ENCODE measurements at regions not wholly inside any gene's neighbourhood (a gene's known extent, or its start where the extent isn't known, plus 50 kb on each side); places are given as distances from the start of the nearest gene placed in this dataset.
"Not testable (repeated sequence)": the region's sequence is repeated elsewhere in the genome, so short reads cannot be mapped to it uniquely, and the experiment has no call there.

DNA sequence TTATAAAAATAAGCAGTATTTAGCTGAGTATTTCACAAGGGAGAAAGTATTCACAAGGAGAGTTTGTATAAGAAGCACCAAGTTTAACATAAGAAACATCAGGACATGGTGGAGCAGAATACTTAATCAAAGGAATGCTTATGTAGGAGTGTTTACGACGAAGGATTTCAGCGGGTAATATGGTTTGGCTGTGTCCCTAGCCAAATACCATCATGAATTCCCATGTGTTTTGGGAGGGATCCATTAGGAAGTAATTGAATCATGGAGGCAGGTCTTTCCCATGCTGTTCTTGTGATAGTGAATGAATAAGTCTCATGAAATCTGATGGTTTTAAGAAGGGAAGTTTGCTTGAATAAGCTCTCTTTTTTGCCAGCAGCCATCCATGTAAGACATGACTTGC, 1099.1 kb upstream of the ADGRB3 start:
- Histone ChIP-seq H2AFZ (ENCODE audit: low read length) (no peak overlapping the region), H4K20me1 (ENCODE audit: insufficient read depth, low read depth, low read length) (no peaks in the 10 kb centered on the region), H3K4me3 (ENCODE audit: low read length) (no peak overlapping the region), H3K9me2 (replicated peaks; ENCODE audit: insufficient read depth, low read length) (no peaks in the 10 kb centered on the region), H3K9ac (ENCODE audit: low read length) (no peak overlapping the region), H3K27me3 (ENCODE audit: low read length) (no peaks in the 10 kb centered on the region), H3K36me3 (ENCODE audit: insufficient read depth, low read length) (no peaks in the 10 kb centered on the region), H3K27ac (ENCODE audit: low read length) (no peak overlapping the region), H3K79me2 (ENCODE audit: low read length) (no peaks in the 10 kb centered on the region), H3K4me2 (ENCODE audit: low read depth, low read length, poor library complexity, severe bottlenecking) (no peak overlapping the region), H3K4me1 (ENCODE audit: low read length) (no peaks in the 10 kb centered on the region), H3K9me3 (ENCODE audit: low read length) (no peaks in the 10 kb centered on the region)
- no peak for DNase-seq

DNA sequence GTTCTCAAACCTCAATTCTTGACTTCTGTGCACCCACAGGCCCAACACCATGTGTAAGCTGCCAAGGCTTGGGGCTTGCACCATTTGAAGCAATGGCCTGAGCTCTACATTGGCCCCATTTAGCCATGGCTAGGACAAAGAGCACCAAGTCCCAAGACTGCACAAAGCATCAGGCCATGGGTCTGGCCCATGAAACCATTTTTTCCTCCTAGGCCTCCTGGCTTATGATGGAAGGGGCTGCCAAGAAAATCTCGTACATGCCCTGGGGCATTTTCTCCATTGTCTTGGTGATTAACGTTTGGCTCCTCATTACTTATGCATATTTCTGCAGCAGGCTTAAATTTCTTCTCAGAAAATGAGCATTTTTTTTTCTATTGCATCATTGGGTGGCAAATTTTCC, 1128.7 kb upstream of the ADGRB3 start:
- H4K20me1 ChIP-seq (ENCODE audit: insufficient read depth, low read depth, low read length) = no peaks in the 10 kb centered on the region
- no peak overlapping the region for H3K4me2 ChIP-seq (ENCODE audit: low read depth, low read length, poor library complexity, severe bottlenecking)
- no peak overlapping the region for H3K4me3 ChIP-seq (ENCODE audit: low read length)
- H3K36me3 ChIP-seq (ENCODE audit: insufficient read depth, low read length) = no peaks in the 10 kb centered on the region
- H3K4me1 ChIP-seq (ENCODE audit: low read length) = peaks cover 20% of the 10 kb centered on the region
- no peak overlapping the region for H3K9ac ChIP-seq (ENCODE audit: low read length)
- H3K27ac ChIP-seq (ENCODE audit: low read length) = no peak overlapping the region
- H3K27me3 ChIP-seq (ENCODE audit: low read length) = no peaks in the 10 kb centered on the region
- H3K9me2 ChIP-seq (replicated peaks; ENCODE audit: insufficient read depth, low read length) = no peaks in the 10 kb centered on the region
- no peak overlapping the region for H2AFZ ChIP-seq (ENCODE audit: low read length)
- H3K79me2 ChIP-seq (ENCODE audit: low read length) = no peaks in the 10 kb centered on the region
- H3K9me3 ChIP-seq (ENCODE audit: low read length) = no peaks in the 10 kb centered on the region
- no peak for DNase-seq

DNA sequence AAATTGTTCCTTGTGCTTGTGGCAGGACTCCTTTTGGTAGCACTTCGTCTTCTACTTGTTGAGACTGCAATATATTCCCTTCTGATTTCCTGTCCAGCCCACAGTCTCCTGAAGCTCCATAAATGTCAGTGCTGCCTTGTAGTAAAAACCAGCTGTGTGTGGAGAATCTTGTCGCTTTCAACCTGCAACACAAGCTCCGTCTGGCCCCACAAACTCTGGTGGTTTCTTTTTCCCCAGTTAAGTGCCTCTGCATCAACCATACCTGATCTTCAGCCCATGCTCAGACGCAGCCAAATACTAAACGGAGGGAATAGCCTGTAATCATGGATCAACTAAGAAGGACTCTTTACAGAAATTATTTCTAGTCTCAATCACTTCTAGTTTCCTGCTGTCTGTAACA, 1133.3 kb upstream of the ADGRB3 start:
- no peaks in the 10 kb centered on the region for H3K79me2 ChIP-seq (ENCODE audit: low read length)
- no peaks in the 10 kb centered on the region for H3K27me3 ChIP-seq (ENCODE audit: low read length)
- 0 out of 2 replicates have a peak, but pooled peaks cover 5% of the 10 kb centered on the region for H3K4me1 ChIP-seq (ENCODE audit: low read length)
- H3K4me3 ChIP-seq (ENCODE audit: low read length) = no peak overlapping the region
- H2AFZ ChIP-seq (ENCODE audit: low read length) = peak overlapping the region; percentile 95
- no peak overlapping the region for H3K4me2 ChIP-seq (ENCODE audit: low read depth, low read length, poor library complexity, severe bottlenecking)
- no peaks in the 10 kb centered on the region for H3K9me3 ChIP-seq (ENCODE audit: low read length)
- no peaks in the 10 kb centered on the region for H3K9me2 ChIP-seq (replicated peaks; ENCODE audit: insufficient read depth, low read length)
- no peaks in the 10 kb centered on the region for H3K36me3 ChIP-seq (ENCODE audit: insufficient read depth, low read length)
- H4K20me1 ChIP-seq (ENCODE audit: insufficient read depth, low read depth, low read length) = no peaks in the 10 kb centered on the region
- no peak for DNase-seq
- H3K9ac ChIP-seq (ENCODE audit: low read length) = no peak overlapping the region
- H3K27ac ChIP-seq (ENCODE audit: low read length) = no peak overlapping the region

DNA sequence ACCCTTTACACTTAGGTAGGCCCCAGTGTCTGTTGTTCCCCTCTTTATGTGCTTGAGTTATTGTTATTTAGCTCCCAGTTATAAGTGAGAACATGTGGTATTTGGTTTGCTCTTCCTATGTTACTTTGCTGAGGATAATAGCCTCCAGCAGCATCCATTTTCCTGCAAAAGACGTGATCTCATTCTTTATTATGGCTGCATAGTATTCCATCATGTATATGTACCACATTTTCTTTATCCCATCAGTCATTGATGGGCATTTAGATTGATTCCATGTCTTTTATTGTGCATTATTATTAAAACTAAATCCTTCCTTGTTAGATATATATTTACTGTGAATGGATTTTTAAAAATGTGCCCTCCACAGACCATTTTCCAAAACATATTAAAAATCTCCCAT, 1137.3 kb upstream of the ADGRB3 start:
- Histone ChIP-seq H3K4me2 (ENCODE audit: low read depth, low read length, poor library complexity, severe bottlenecking) (no peak overlapping the region), H2AFZ (ENCODE audit: low read length) (no peak overlapping the region), H3K27me3 (ENCODE audit: low read length) (no peaks in the 10 kb centered on the region), H4K20me1 (ENCODE audit: insufficient read depth, low read depth, low read length) (no peaks in the 10 kb centered on the region), H3K4me1 (ENCODE audit: low read length) (0 out of 2 replicates have a peak, but pooled peaks cover 5% of the 10 kb centered on the region), H3K9ac (ENCODE audit: low read length) (no peak overlapping the region), H3K27ac (ENCODE audit: low read length) (no peak overlapping the region), H3K9me2 (replicated peaks; ENCODE audit: insufficient read depth, low read length) (no peaks in the 10 kb centered on the region), H3K36me3 (ENCODE audit: insufficient read depth, low read length) (no peaks in the 10 kb centered on the region), H3K9me3 (ENCODE audit: low read length) (no peaks in the 10 kb centered on the region), H3K79me2 (ENCODE audit: low read length) (no peaks in the 10 kb centered on the region), H3K4me3 (ENCODE audit: low read length) (no peak overlapping the region)
- no peak for DNase-seq

DNA sequence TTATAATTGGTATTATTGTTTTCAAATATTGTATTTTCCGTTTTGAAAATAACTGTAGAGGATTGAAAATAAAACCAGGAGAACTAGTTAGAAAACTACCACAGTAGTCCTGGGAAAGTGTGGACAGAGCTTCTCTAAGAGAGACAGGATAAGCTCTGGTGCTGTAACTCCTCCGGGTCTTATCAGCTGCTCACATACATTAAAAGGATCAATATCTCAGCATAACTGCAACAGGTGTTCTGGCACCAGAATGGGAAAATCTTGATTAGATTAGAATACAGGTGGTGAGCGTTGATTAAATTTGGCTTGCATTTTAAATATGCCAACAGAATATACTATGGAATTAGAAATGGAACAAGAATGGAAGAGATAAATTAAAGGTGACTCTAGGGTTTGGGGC, 1138.9 kb upstream of the ADGRB3 start:
- H3K9me2 ChIP-seq (replicated peaks; ENCODE audit: insufficient read depth, low read length) = no peaks in the 10 kb centered on the region

DNA sequence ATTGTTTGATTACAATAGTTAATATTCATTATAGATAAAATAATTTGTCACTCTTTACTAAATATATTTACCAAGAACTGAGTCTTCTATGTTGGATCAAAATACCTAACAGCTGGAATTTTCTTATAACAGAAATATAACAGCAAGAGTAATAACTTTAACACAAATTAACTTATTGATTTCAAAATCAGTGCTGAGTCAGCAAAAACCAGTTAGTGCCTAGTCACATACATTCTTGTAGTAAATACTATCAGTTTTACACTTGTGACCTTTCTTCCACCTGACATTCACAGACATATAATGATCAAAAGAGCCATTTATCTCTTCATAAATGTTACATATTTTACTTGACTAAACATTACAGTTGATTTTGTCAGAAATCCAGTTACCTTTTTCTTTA, 1141.4 kb upstream of the ADGRB3 start:
- Histone ChIP-seq H3K36me3 (ENCODE audit: insufficient read depth, low read length) (no peaks in the 10 kb centered on the region), H3K9ac (ENCODE audit: low read length) (no peak overlapping the region), H3K9me3 (ENCODE audit: low read length) (no peaks in the 10 kb centered on the region), H3K4me1 (ENCODE audit: low read length) (no peaks in the 10 kb centered on the region), H3K79me2 (ENCODE audit: low read length) (no peaks in the 10 kb centered on the region), H4K20me1 (ENCODE audit: insufficient read depth, low read depth, low read length) (no peaks in the 10 kb centered on the region), H3K4me2 (ENCODE audit: low read depth, low read length, poor library complexity, severe bottlenecking) (no peak overlapping the region), H2AFZ (ENCODE audit: low read length) (peak overlapping the region; percentile 74; the same call in 1 of the 2 replicates), H3K4me3 (ENCODE audit: low read length) (no peak overlapping the region), H3K9me2 (replicated peaks; ENCODE audit: insufficient read depth, low read length) (no peaks in the 10 kb centered on the region), H3K27ac (ENCODE audit: low read length) (no peak overlapping the region), H3K27me3 (ENCODE audit: low read length) (no peaks in the 10 kb centered on the region)
- DNase-seq = no peak

More for the DNA sequence above, 1138.9 kb upstream of the ADGRB3 start:
- H3K4me2 ChIP-seq (ENCODE audit: low read depth, low read length, poor library complexity, severe bottlenecking) = no peak overlapping the region
- no peaks in the 10 kb centered on the region for H3K36me3 ChIP-seq (ENCODE audit: insufficient read depth, low read length)
- no peaks in the 10 kb centered on the region for H3K79me2 ChIP-seq (ENCODE audit: low read length)
- no peaks in the 10 kb centered on the region for H3K27me3 ChIP-seq (ENCODE audit: low read length)
- no peaks in the 10 kb centered on the region for H4K20me1 ChIP-seq (ENCODE audit: insufficient read depth, low read depth, low read length)
- H3K9ac ChIP-seq (ENCODE audit: low read length) = no peak overlapping the region
- DNase-seq = no peak
- H3K27ac ChIP-seq (ENCODE audit: low read length) = no peak overlapping the region
- H3K9me3 ChIP-seq (ENCODE audit: low read length) = no peaks in the 10 kb centered on the region
- 0 out of 2 replicates have a peak overlapping the region, but pooled peaks have one; percentile 8 for H2AFZ ChIP-seq (ENCODE audit: low read length)
- H3K4me3 ChIP-seq (ENCODE audit: low read length) = no peak overlapping the region
- no peaks in the 10 kb centered on the region for H3K4me1 ChIP-seq (ENCODE audit: low read length)

DNA sequence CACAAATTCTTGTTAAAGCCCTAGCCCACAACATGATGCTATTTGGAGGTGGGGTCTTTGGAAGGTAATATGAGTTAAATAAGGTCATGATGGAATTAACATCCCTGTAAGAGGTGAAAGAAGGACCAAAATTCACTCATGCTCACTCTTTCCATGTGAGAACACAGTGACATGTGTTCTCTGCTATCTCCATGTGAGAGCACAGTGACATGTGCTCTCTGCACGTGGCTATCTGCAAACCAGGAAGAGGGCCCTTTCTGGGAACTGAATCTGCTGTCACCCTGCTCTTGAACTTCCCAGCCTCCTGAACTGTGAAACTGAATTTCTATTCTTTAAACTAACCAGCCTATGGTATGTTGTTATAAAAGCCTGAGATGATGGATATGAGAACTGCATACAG, 1159.4 kb upstream of the ADGRB3 start:
- Histone ChIP-seq H3K4me2 (ENCODE audit: low read depth, low read length, poor library complexity, severe bottlenecking) (no peak overlapping the region), H4K20me1 (ENCODE audit: insufficient read depth, low read depth, low read length) (no peaks in the 10 kb centered on the region), H2AFZ (ENCODE audit: low read length) (peak overlapping the region; percentile 6; the same call in 1 of the 2 replicates), H3K9me3 (ENCODE audit: low read length) (no peaks in the 10 kb centered on the region), H3K9me2 (replicated peaks; ENCODE audit: insufficient read depth, low read length) (no peaks in the 10 kb centered on the region), H3K27me3 (ENCODE audit: low read length) (no peaks in the 10 kb centered on the region), H3K36me3 (ENCODE audit: insufficient read depth, low read length) (no peaks in the 10 kb centered on the region), H3K79me2 (ENCODE audit: low read length) (no peaks in the 10 kb centered on the region), H3K9ac (ENCODE audit: low read length) (no peak overlapping the region), H3K4me1 (ENCODE audit: low read length) (no peaks in the 10 kb centered on the region), H3K27ac (ENCODE audit: low read length) (no peak overlapping the region), H3K4me3 (ENCODE audit: low read length) (no peak overlapping the region)
- no peak for DNase-seq

DNA sequence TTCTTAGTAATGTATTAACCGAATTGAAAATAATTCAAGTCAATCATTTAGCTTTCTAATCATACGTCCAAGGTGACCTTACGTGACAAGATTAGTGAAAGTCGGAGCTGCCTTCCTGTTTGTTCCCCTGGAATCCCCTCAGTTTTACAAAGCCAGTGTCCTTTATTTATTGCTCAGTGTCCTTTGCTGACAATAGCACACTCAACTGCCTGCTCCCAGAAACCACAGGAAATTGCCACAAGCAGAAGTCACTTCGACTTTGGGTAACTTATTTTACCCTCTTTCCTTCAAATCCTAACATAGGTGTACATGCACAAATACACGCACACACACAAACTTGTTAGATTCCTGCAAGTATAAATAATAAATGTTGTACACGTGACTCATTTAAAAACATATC, 1167.7 kb upstream of the ADGRB3 start:
- no peaks in the 10 kb centered on the region for H3K4me1 ChIP-seq (ENCODE audit: low read length)
- no peaks in the 10 kb centered on the region for H4K20me1 ChIP-seq (ENCODE audit: insufficient read depth, low read depth, low read length)
- no peaks in the 10 kb centered on the region for H3K9me3 ChIP-seq (ENCODE audit: low read length)
- H3K27ac ChIP-seq (ENCODE audit: low read length) = no peak overlapping the region
- no peaks in the 10 kb centered on the region for H3K27me3 ChIP-seq (ENCODE audit: low read length)
- no peaks in the 10 kb centered on the region for H3K36me3 ChIP-seq (ENCODE audit: insufficient read depth, low read length)
- no peak overlapping the region for H3K4me3 ChIP-seq (ENCODE audit: low read length)
- no peak for DNase-seq
- no peak overlapping the region for H3K4me2 ChIP-seq (ENCODE audit: low read depth, low read length, poor library complexity, severe bottlenecking)
- H3K9ac ChIP-seq (ENCODE audit: low read length) = no peak overlapping the region
- H3K9me2 ChIP-seq (replicated peaks; ENCODE audit: insufficient read depth, low read length) = no peaks in the 10 kb centered on the region
- H3K79me2 ChIP-seq (ENCODE audit: low read length) = no peaks in the 10 kb centered on the region
- no peak overlapping the region for H2AFZ ChIP-seq (ENCODE audit: low read length)

DNA sequence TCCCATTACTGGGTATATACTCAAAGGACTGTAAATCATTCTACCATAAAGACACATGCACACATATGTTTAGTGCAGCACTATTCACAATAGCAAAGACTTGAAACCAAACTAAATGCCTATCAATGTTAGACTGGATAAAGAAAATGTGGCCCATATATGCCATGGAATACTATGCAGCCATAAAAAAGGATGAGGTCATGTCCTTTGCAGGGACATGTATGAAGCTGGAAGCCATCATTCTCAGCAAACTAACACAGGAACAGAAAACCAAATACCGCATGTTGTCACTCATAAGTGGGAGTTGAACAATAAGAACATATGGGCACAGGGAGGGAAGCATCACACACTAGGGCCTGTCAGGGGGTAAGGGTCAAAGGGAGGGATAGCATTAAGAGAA, 1172.4 kb upstream of the ADGRB3 start:
- DNase-seq; H3K4me3 ChIP-seq (ENCODE audit: low read length); H3K9me2 ChIP-seq (replicated peaks; ENCODE audit: insufficient read depth, low read length); H3K27ac ChIP-seq (ENCODE audit: low read length); H3K4me1 ChIP-seq (ENCODE audit: low read length); H3K4me2 ChIP-seq (ENCODE audit: low read depth, low read length, poor library complexity, severe bottlenecking); H3K36me3 ChIP-seq (ENCODE audit: insufficient read depth, low read length); H3K9ac ChIP-seq (ENCODE audit: low read length); H2AFZ ChIP-seq (ENCODE audit: low read length); H3K79me2 ChIP-seq (ENCODE audit: low read length); H3K27me3 ChIP-seq (ENCODE audit: low read length); H4K20me1 ChIP-seq (ENCODE audit: insufficient read depth, low read depth, low read length): not testable (repeated sequence)
- H3K9me3 ChIP-seq (ENCODE audit: low read length) = peaks cover 22% of the 10 kb centered on the region

Data from Karpas-422 (cell line).